ENCODE measurements at regions not wholly inside any gene's neighbourhood (a gene's known extent, or its start where the extent isn't known, plus 50 kb on each side); places are given as distances from the start of the nearest gene placed in this dataset.

DNA sequence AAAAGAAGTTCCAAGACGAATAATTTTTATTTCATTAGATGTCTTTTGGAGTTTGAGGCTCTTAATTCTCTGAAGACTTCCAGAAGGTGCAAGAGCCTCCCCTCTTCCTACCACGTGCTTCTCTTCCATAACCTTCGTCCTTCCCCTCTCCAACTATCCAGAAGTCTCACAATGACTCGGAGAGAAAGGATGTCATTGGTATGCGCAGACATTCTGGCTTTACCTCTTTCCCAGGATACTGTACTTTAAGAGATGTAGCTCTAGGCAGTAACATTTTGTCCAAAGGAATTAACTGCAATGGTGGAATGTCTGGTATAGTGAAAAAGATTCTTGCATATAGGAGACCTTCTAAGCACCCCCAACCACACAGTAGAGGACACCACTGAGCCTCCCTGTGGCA is 249.0 kb upstream of the OSR1 start:
- no peaks in the 10 kb centered on the region for H3K36me3 Mint-ChIP-seq (ENCODE audit: low read depth)
- no peaks in the 10 kb centered on the region for H3K4me1 Mint-ChIP-seq (ENCODE audit: low read depth)
- H3K9me3 Mint-ChIP-seq, result peaks cover 24% of the 10 kb centered on the region
- intact Hi-C loops (cut with micrococcal nuclease), result no loop called here
- no peaks in the 10 kb centered on the region for H3K27me3 Mint-ChIP-seq
- no peak overlapping the region for H3K27ac Mint-ChIP-seq
- H3K4me3 Mint-ChIP-seq, result no peak overlapping the region

DNA sequence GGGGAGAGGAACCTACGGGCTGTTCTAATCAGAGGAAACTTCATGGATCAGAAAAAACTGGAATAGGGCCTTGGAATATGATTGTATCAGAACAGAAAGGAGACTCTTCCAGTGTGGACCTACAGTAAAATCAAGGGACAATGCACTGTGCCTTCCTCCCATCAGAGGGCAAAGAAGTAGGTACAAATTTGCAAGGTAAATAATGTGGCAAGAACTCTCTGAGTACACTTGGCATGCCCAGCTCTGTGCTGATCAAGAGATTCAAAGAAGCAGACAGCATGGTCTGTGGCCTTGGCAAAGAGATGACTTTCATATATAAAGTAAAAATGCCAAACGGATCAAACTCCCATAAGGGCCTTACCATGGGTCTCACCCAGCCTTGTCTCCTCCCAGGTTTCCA is 242.6 kb upstream of the OSR1 start:
- no peaks in the 10 kb centered on the region for H3K27me3 Mint-ChIP-seq

DNA sequence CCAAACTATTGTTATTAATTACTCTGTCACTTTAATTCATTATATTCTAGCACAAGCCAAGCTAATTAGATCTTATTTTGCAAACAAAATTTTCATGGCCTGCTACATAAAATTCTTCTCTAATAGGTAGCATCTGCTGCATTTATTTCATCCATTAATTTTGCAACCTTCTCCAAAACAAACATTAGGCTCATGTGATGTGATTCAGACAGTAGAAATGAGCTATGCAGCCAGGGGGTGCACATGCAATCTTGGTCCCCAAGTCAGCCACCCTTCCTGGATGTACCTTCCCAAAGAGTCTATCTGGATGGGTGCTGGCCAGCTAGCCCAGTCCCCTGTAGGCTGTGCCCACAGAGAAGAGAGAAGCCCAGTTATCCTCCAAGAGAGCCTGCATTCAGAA is 242.1 kb upstream of the OSR1 start:
- Mint-ChIP-seq H3K27me3 (no peaks in the 10 kb centered on the region), H3K9me3 (peaks cover 9% of the 10 kb centered on the region), H3K4me3 (no peak overlapping the region), H3K27ac (no peak overlapping the region), H3K4me1 (ENCODE audit: low read depth) (no peaks in the 10 kb centered on the region), H3K36me3 (ENCODE audit: low read depth) (no peaks in the 10 kb centered on the region)
- intact Hi-C loops (cut with micrococcal nuclease), result no loop called here

More for the DNA sequence above, 242.6 kb upstream of the OSR1 start:
- no peaks in the 10 kb centered on the region for H3K36me3 Mint-ChIP-seq (ENCODE audit: low read depth)
- no peak overlapping the region for H3K4me3 Mint-ChIP-seq
- no peaks in the 10 kb centered on the region for H3K4me1 Mint-ChIP-seq (ENCODE audit: low read depth)
- no peak overlapping the region for H3K27ac Mint-ChIP-seq
- H3K9me3 Mint-ChIP-seq, result peaks cover 9% of the 10 kb centered on the region
- intact Hi-C loops (cut with micrococcal nuclease), result no loop called here

DNA sequence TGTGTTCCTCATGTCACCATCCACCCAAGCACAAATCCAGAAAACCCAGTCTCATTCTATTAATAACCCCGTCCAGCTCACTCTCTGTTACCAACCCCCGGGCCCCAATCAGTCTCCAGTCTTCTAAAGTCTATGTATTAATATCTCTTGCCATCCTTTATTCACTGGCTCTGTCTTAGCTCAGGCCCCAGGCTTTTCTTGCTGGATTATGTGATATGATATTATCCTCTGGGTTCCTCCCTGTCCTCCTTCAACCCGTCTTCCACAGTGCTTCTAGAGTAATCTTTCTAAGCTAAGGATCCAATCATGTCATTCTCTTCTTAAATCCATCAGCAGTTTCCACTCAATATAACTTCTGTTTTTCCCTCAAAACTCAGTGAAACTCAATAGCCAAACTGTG is 240.5 kb upstream of the OSR1 start:
- intact Hi-C loops (cut with micrococcal nuclease), result no loop called here
- Mint-ChIP-seq H3K9me3 (no peaks in the 10 kb centered on the region), H3K27ac (no peak overlapping the region), H3K4me1 (ENCODE audit: low read depth) (no peaks in the 10 kb centered on the region), H3K36me3 (ENCODE audit: low read depth) (no peaks in the 10 kb centered on the region), H3K4me3 (no peak overlapping the region), H3K27me3 (no peaks in the 10 kb centered on the region)

DNA sequence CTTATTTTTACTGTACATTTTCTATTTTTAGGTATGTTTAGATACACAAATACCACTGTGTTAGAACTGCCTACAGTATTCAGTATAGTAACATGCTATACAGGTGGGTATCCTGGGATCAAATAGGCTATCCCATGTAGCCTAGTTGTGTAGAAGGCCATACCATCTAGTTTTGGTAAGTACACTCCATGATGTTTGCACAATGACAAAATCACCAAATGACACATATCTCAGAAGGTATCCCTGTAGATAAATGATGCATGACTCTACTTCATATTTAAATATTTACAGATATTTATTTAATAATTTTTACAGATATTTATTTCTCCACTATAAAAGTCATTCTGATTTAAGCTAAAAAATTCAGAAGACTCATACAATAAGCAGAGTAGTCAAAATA is 233.8 kb upstream of the OSR1 start:
- no peaks in the 10 kb centered on the region for H3K4me1 Mint-ChIP-seq (ENCODE audit: low read depth)
- no peaks in the 10 kb centered on the region for H3K9me3 Mint-ChIP-seq
- no peaks in the 10 kb centered on the region for H3K36me3 Mint-ChIP-seq (ENCODE audit: low read depth)
- no peak overlapping the region for H3K27ac Mint-ChIP-seq
- H3K4me3 Mint-ChIP-seq, result no peak overlapping the region
- no peaks in the 10 kb centered on the region for H3K27me3 Mint-ChIP-seq
- intact Hi-C loops (cut with micrococcal nuclease), result no loop called here

DNA sequence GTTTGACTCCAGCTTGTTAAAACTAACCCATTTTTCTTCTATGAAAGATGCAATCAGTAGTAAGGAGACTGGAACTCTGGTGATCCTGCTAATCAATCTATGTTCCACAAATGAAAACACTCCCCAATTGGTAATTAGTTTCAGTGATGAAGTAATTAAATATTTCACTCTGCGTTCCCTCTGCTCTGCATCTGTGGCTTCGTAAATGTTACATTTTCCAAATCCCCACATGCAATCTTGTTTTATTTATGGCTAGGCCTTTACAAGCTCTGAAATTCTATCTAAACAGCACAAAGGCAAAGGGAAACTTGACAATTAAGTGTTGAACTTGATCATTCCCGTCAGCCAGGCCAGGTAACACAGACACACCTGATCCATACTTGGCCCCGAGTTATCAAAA is 231.4 kb upstream of the OSR1 start:
- intact Hi-C loops (cut with micrococcal nuclease), result no loop called here

DNA sequence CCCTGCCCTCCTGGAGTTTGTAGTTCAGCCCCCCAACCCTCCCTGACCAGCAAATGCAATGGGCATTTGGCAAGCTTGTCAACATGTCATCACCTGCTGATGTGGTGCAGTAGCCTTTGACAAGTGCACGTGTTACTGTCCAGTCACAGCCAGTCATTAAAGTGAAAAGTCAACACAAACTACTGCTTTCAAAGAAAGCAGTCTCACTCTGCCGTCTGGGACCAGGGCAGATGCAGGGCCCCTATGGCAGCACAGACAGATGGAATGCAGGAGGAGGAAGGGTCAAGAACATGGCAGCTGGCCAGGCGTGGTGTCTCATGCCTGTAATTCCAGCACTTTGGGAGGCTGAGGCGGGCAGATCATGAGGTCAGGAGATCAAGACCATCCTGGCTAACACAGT is 222.4 kb upstream of the OSR1 start:
- Mint-ChIP-seq H3K9me3 (no peaks in the 10 kb centered on the region), H3K27me3 (no peaks in the 10 kb centered on the region), H3K4me3 (no peak overlapping the region), H3K36me3 (ENCODE audit: low read depth) (no peaks in the 10 kb centered on the region), H3K27ac (no peak overlapping the region), H3K4me1 (ENCODE audit: low read depth) (no peaks in the 10 kb centered on the region)
- intact Hi-C loops (cut with micrococcal nuclease), result no loop called here

More for the DNA sequence above, 231.4 kb upstream of the OSR1 start:
- no peak overlapping the region for H3K4me3 Mint-ChIP-seq
- H3K36me3 Mint-ChIP-seq (ENCODE audit: low read depth), result no peaks in the 10 kb centered on the region
- no peak overlapping the region for H3K27ac Mint-ChIP-seq
- no peaks in the 10 kb centered on the region for H3K4me1 Mint-ChIP-seq (ENCODE audit: low read depth)
- no peaks in the 10 kb centered on the region for H3K27me3 Mint-ChIP-seq
- no peaks in the 10 kb centered on the region for H3K9me3 Mint-ChIP-seq

DNA sequence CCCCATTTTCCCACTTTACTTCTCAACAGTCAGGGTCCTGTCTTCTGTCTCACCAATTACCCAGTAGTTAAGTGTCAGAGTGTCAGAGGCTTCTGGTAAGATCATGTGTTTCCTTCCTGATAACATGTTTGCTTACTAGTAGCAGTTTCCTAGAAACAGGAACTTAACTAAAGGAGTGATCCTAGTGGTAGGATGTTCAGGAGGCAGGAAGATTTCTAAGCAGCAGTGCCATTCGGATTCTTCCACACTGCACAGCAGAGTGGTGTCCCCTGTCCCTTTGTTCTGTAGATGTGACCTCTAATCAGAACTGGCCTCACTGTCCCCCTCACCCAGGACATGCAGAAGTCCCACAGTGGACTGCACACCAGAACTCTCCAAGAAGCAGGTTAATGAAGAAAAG is 221.8 kb upstream of the OSR1 start:
- H3K4me3 Mint-ChIP-seq, result no peak overlapping the region
- H3K4me1 Mint-ChIP-seq (ENCODE audit: low read depth), result no peaks in the 10 kb centered on the region
- intact Hi-C loops (cut with micrococcal nuclease), result no loop called here

DNA sequence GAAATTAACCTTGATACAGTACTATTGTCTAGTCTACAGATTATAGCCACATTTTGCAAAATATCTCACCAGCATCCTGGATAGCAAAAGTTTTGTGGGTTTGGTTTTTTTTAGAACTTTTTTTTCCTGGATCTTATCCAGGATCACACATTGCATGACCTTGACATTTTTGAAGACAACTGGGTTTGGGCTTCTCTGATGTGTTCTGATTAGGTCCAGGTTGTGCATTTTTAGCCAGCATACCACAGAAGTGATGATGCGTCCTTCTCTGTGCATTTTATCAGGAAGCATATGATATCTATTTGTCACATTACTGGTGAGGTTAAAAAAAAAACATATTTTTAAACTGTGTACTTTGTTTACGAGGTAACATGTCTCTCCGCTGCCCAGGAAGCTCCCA is 221.0 kb upstream of the OSR1 start:
- intact Hi-C loops (cut with micrococcal nuclease), result no loop called here
- H3K27me3 Mint-ChIP-seq, result no peaks in the 10 kb centered on the region
- no peak overlapping the region for H3K4me3 Mint-ChIP-seq
- H3K36me3 Mint-ChIP-seq (ENCODE audit: low read depth), result no peaks in the 10 kb centered on the region
- no peak overlapping the region for H3K27ac Mint-ChIP-seq
- no peaks in the 10 kb centered on the region for H3K9me3 Mint-ChIP-seq
- no peaks in the 10 kb centered on the region for H3K4me1 Mint-ChIP-seq (ENCODE audit: low read depth)

More for the DNA sequence above, 221.8 kb upstream of the OSR1 start:
- H3K36me3 Mint-ChIP-seq (ENCODE audit: low read depth), result no peaks in the 10 kb centered on the region
- no peaks in the 10 kb centered on the region for H3K9me3 Mint-ChIP-seq
- no peak overlapping the region for H3K27ac Mint-ChIP-seq
- H3K27me3 Mint-ChIP-seq, result no peaks in the 10 kb centered on the region

DNA sequence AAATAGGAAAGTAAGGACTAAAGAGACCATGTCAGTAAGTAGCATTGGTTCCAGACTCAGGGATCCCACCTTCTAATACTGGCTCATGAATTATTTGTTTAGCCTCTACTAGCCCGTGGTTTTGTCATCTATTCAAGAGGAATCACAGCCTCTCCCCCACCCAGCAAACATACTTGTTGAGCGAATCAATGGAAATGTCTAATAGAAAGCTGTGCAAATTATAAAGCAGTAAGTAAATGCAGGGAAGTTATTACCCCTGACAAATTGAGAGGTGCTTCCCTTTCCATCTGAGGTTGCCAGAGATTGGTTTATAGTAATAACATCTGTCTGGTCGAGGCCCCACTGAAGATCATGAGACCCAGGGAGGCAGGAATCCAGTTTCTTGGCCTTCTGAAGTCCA is 219.3 kb upstream of the OSR1 start:
- intact Hi-C loops (cut with micrococcal nuclease), result no loop called here
- Mint-ChIP-seq H3K9me3 (no peaks in the 10 kb centered on the region), H3K4me3 (no peak overlapping the region), H3K4me1 (ENCODE audit: low read depth) (no peaks in the 10 kb centered on the region), H3K27me3 (no peaks in the 10 kb centered on the region), H3K27ac (no peak overlapping the region), H3K36me3 (ENCODE audit: low read depth) (no peaks in the 10 kb centered on the region)

DNA sequence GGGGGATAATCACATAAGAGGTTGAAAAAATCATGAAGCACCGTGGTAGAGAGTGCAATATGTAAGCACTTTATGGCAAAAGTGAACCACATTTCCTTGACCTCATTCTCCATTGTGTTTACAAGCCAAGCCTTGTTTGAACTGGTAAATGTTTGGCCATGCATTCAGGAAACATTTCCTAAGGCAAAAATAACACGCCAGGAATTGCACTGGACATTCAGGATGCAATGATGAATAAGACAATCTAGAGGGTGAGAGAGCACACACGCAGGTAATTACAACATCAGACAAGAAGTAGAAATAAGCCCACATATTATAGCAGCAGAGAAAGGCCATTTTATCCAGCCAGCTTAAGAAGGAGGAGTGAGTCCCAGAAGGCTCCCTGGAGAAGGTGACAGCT is 218.0 kb upstream of the OSR1 start:
- Mint-ChIP-seq H3K4me3 (no peak overlapping the region), H3K9me3 (no peaks in the 10 kb centered on the region), H3K27ac (no peak overlapping the region), H3K36me3 (ENCODE audit: low read depth) (no peaks in the 10 kb centered on the region), H3K4me1 (ENCODE audit: low read depth) (no peaks in the 10 kb centered on the region), H3K27me3 (no peaks in the 10 kb centered on the region)
- intact Hi-C loops (cut with micrococcal nuclease), result no loop called here

DNA sequence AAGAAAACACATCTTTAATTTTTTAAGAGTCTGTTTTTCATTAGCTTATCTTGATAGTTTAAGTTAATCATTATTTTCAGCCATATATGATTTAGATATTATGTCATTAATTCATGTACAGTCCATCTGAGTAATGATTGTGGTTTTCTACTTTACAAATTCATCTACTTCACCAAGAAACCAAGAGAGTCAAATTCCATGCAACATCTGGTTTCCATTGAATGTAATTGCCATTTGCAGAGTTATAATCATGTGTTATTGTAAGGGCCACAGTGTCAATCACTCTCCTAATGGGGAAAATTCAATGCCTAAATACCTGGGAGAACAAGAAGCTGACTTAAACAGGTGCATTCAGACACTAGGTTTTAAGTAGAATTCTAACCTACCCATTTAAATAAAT is 217.2 kb upstream of the OSR1 start:
- no peaks in the 10 kb centered on the region for H3K9me3 Mint-ChIP-seq
- no peaks in the 10 kb centered on the region for H3K36me3 Mint-ChIP-seq (ENCODE audit: low read depth)
- no peak overlapping the region for H3K27ac Mint-ChIP-seq
- H3K27me3 Mint-ChIP-seq, result no peaks in the 10 kb centered on the region
- intact Hi-C loops (cut with micrococcal nuclease), result no loop called here
- no peak overlapping the region for H3K4me3 Mint-ChIP-seq
- H3K4me1 Mint-ChIP-seq (ENCODE audit: low read depth), result no peaks in the 10 kb centered on the region

DNA sequence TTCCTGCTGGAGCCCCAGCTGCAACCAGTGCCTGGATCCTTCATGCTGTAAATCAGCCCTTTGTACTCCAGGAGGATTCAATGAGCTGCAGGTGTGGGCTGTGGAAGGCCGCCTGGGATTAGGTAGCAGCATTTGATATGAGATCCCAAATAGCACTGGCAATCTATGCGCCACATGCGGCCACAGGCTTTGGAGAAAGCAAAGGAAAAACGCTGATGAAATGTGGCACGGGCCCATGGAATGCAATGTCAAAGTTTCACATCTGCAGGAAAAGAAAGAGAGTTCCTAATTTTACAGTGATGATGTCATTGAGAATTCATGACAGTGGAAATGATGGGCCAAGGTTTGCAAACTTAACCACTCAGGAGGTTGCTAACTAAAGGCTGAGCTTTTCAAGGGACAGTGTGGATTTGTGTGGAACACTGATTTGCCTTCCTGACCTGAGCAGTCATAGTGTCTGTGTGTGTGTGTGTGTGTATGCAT is 216.4 kb upstream of the OSR1 start:
- Mint-ChIP-seq H3K27me3 (no peaks in the 10 kb centered on the region), H3K4me3 (no peak overlapping the region), H3K36me3 (ENCODE audit: low read depth) (no peaks in the 10 kb centered on the region), H3K27ac (no peak overlapping the region), H3K9me3 (no peaks in the 10 kb centered on the region), H3K4me1 (ENCODE audit: low read depth) (no peaks in the 10 kb centered on the region)
- intact Hi-C loops (cut with micrococcal nuclease), result no loop called here

DNA sequence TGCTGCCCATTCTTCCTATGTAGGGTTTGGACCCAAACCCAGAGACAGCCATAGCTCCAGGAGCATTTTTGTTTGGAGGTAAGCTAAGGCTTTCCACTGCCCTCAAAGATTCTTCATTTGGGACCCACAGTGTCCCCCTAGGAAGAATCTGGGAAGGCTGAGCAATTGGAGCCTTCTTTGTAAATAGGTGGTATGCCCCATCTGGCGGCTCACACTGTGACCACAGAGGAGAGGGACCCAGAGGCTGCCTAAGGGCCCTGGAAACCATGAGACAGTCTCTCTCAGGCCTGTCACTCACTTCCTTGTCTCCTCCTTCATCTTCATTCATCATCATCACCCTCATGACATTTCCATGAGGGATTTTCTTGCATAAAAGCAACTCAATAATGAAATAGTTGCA is 215.4 kb upstream of the OSR1 start:
- Mint-ChIP-seq H3K27ac (no peak overlapping the region), H3K9me3 (no peaks in the 10 kb centered on the region), H3K4me3 (no peak overlapping the region), H3K27me3 (no peaks in the 10 kb centered on the region), H3K36me3 (ENCODE audit: low read depth) (no peaks in the 10 kb centered on the region), H3K4me1 (ENCODE audit: low read depth) (no peaks in the 10 kb centered on the region)
- intact Hi-C loops (cut with micrococcal nuclease), result no loop called here

DNA sequence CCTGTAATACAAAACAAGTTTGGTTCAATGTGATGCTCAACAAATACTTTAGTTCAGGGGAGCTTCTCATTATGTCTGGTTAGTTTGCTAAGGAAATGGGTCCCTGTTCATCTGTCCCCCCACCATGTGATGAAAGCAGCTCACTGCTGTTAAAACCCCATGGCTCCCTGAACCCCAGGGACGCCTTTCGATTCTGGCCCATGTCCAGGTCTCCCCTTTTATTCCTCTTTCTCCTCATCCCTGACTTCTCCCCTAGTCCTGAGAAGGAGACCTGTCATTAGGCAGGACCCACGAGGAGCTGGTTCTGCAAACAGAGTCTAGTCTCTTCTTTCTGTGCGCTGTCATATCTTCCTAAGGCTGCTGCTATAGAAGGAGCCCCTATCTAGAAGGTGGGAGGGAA is 213.3 kb upstream of the OSR1 start:
- Mint-ChIP-seq H3K36me3 (ENCODE audit: low read depth) (no peaks in the 10 kb centered on the region), H3K27ac (no peak overlapping the region), H3K27me3 (no peaks in the 10 kb centered on the region), H3K4me3 (no peak overlapping the region), H3K9me3 (no peaks in the 10 kb centered on the region), H3K4me1 (ENCODE audit: low read depth) (no peaks in the 10 kb centered on the region)
- intact Hi-C loops (cut with micrococcal nuclease), result no loop called here
